ENCODE measurements at regions not wholly inside any gene's neighbourhood (a gene's known extent, or its start where the extent isn't known, plus 50 kb on each side); places are given as distances from the start of the nearest gene placed in this dataset.

- TF ChIP-seq MXI1 (IDR thresholded peaks at IDR 0.05; ENCODE audit: low read depth, low read length), result no peak
- no peak for TF ChIP-seq EZH2phosphoT487 (IDR thresholded peaks at IDR 0.05; ENCODE audit: borderline replicate concordance, low read depth)
- no peak for TF ChIP-seq MAX (IDR thresholded peaks at IDR 0.05; ENCODE audit: low read depth)
- no peak for TF ChIP-seq SMC3 (IDR thresholded peaks at IDR 0.05; ENCODE audit: low read depth, low read length)
- TF ChIP-seq TAF1 (IDR thresholded peaks at IDR 0.05; ENCODE audit: borderline replicate concordance, low read depth, low read length), result no peak
Observed at GRCh38 chr4:19304028-19304427, 947.7 kb upstream of the SLIT2 start (continued).

GRCh38 chr4:19301527-19301926 lies 950.2 kb upstream of the SLIT2 start:
- H3K27me3 ChIP-seq (ENCODE audit: insufficient read depth), result no peaks in the 10 kb centered on the region
- POLR2A ChIA-PET, result no interaction called here
- no peaks in the 10 kb centered on the region for H3K9me2 ChIP-seq
- H3K79me2 ChIP-seq (ENCODE audit: insufficient read depth), result no peaks in the 10 kb centered on the region
- whole genome bisulfite sequencing (ENCODE audit: low lambda C conversion rate), result 85% methylated on average over 4 of the region's 4 CpGs
- TF ChIP-seq NFIC (IDR thresholded peaks at IDR 0.05; ENCODE audit: borderline replicate concordance) (no peak), ZBTB33 (IDR thresholded peaks at IDR 0.05; ENCODE audit: borderline replicate concordance, low read depth) (no peak), TCF12 (IDR thresholded peaks at IDR 0.05) (no peak), RAD21 (IDR thresholded peaks at IDR 0.05; ENCODE audit: low read length) (no peak), YY1 (IDR thresholded peaks at IDR 0.05; ENCODE audit: low read depth) (no peak), GABPA (IDR thresholded peaks at IDR 0.05; ENCODE audit: low read depth) (no peak), GATA2 (CRISPR knock-in tag; IDR thresholded peaks at IDR 0.05) (no peak), MAX (IDR thresholded peaks at IDR 0.05; ENCODE audit: low read depth) (no peak), TEAD4 (IDR thresholded peaks at IDR 0.05; ENCODE audit: borderline replicate concordance, insufficient read depth) (no peak)
- DNase-seq, result no peak
- H3K9me3 ChIP-seq, result no peaks in the 10 kb centered on the region
- H4K20me1 ChIP-seq (ENCODE audit: insufficient read depth), result no peaks in the 10 kb centered on the region
- H3K27ac ChIP-seq (ENCODE audit: low read depth in 2 of 2, low read length in 1 of 2), result no peak overlapping the region
- H3K4me3 ChIP-seq (ENCODE audit: low read depth in 2 of 2, low read length in 1 of 2), result no peak overlapping the region
- H3K36me3 ChIP-seq (replicated peaks in 1 of 2; ENCODE audit: control insufficient read depth in 1 of 2, insufficient read depth in 2 of 2, low read length in 1 of 2), result no peaks in the 10 kb centered on the region
- no peak overlapping the region for H2AFZ ChIP-seq (ENCODE audit: low read depth)
- H3K9ac ChIP-seq, result no peak overlapping the region
- CTCF ChIA-PET, result interaction anchor here (0.6 kb wide), 1 partner anchor 112 kb away, joined by 3 read pairs; no protein-coding TSS in a partner anchor
- peaks cover 19% of the 10 kb centered on the region for H3F3A ChIP-seq (replicated peaks; ENCODE audit: insufficient read depth)
- no peak overlapping the region for H3K4me2 ChIP-seq
- H3K4me1 ChIP-seq (ENCODE audit: control insufficient read depth in 1 of 2, insufficient read depth in 2 of 2, low read depth in 1 of 2, low read length in 1 of 2), result peaks cover 0 to 12% of the 10 kb centered on the region in 2 experiments; a peak in 2 of 4 replicates

GRCh38 chr4:19300213-19300612 lies 951.5 kb upstream of the SLIT2 start:
- Histone ChIP-seq H2AFZ (ENCODE audit: low read depth) (no peak overlapping the region), H3K27ac (ENCODE audit: low read depth in 2 of 2, low read length in 1 of 2) (peak overlapping the region; percentile 41 to 77; a peak in 3 of 4 replicates), H3K9ac (no peak overlapping the region), H3K4me1 (ENCODE audit: control insufficient read depth in 1 of 2, insufficient read depth in 2 of 2, low read depth in 1 of 2, low read length in 1 of 2) (peaks cover 0 to 12% of the 10 kb centered on the region in 2 experiments; a peak in 2 of 4 replicates), H3K79me2 (ENCODE audit: insufficient read depth) (no peaks in the 10 kb centered on the region), H3K9me2 (no peaks in the 10 kb centered on the region), H3F3A (replicated peaks; ENCODE audit: insufficient read depth) (peaks cover 19% of the 10 kb centered on the region), H3K27me3 (ENCODE audit: insufficient read depth) (no peaks in the 10 kb centered on the region), H3K9me3 (no peaks in the 10 kb centered on the region), H3K4me3 (ENCODE audit: low read depth in 2 of 2, low read length in 1 of 2) (no peak overlapping the region), H4K20me1 (ENCODE audit: insufficient read depth) (no peaks in the 10 kb centered on the region), H3K4me2 (peak overlapping the region; percentile 22; the same call in 1 of the 2 replicates), H3K36me3 (replicated peaks in 1 of 2; ENCODE audit: control insufficient read depth in 1 of 2, insufficient read depth in 2 of 2, low read length in 1 of 2) (no peaks in the 10 kb centered on the region)
- no peak for DNase-seq
- 3% methylated on average over 1 of the region's 1 CpG for WGBS (ENCODE audit: low lambda C conversion rate)
- ChIA-PET CTCF (no interaction called here), POLR2A (no interaction called here)
- TF ChIP-seq CHD2 (IDR thresholded peaks at IDR 0.05; ENCODE audit: low read length, partially characterized antibody), result no peak
- peak; percentile 99 for TF ChIP-seq TCF12 (IDR thresholded peaks at IDR 0.05)
- peak; percentile 89 for TF ChIP-seq FOSL2 (IDR thresholded peaks at IDR 0.05; ENCODE audit: borderline replicate concordance, low read depth)
- TF ChIP-seq TEAD4 (IDR thresholded peaks at IDR 0.05; ENCODE audit: borderline replicate concordance, insufficient read depth), result peak; percentile 87
- TF ChIP-seq IRF3 (IDR thresholded peaks at IDR 0.05; ENCODE audit: low read depth, low read length), result no peak
- no peak for TF ChIP-seq CTCF (IDR thresholded peaks at IDR 0.05)
- peak; percentile 87 for TF ChIP-seq JUND (IDR thresholded peaks at IDR 0.05)
- peak; percentile 58 to 95 for TF ChIP-seq EP300 (IDR thresholded peaks at IDR 0.05; ENCODE audit: borderline replicate concordance in 1 of 2, low read depth in 1 of 2, low read length in 1 of 2)
- TF ChIP-seq POLR2AphosphoS5 (IDR thresholded peaks at IDR 0.05; ENCODE audit: low read depth, low read length), result peak; percentile 69; the same call in 1 of the 2 replicates
- peak; percentile 59; the same call in 1 of the 2 replicates for TF ChIP-seq NFIC (IDR thresholded peaks at IDR 0.05; ENCODE audit: borderline replicate concordance)
- peak; percentile 74; the same call in 1 of the 2 replicates for TF ChIP-seq FOXM1 (IDR thresholded peaks at IDR 0.05; ENCODE audit: low read depth)

Data from SK-N-SH (cell line).